MCF 10A (cell line): ENCODE measurements at regions not wholly inside any gene's neighbourhood (a gene's known extent, or its start where the extent isn't known, plus 50 kb on each side); places are given as distances from the start of the nearest gene placed in this dataset.
A peak's percentile ranks its signal among the peaks of the same experiment; 100 is the strongest.

Experiments used
- BruUV-seq: library from RNA; stranded (reverse); fragments of 400-500 nt; replicated peaks from 2 replicates; lab custom pipeline; 2021; lab: Mats Ljungman, UMichigan
- CTCF ChIA-PET: fragments of 300-600 bp; sonication (Branson Sonifier 250); formaldehyde crosslinking; extraction: SDS; loops from one replicate; lab custom pipeline; 2021; ENCODE audit warnings: antibody characterized with exemption, inconsistent platforms; lab: Yijun Ruan, JAX
- POLR2A ChIA-PET: fragments of 300-600, 350-650 bp; sonication (Branson Sonifier 250); formaldehyde crosslinking; extraction: SDS; loops from one replicate; lab custom pipeline; 2020; ENCODE audit warnings: antibody characterized with exemption, inconsistent platforms; lab: Yijun Ruan, JAX
- DNase-seq: peaks from one replicate; pipeline ENCODE4 v3.0.0-alpha.2; 2018; ENCODE audit not compliant: unreplicated experiment
- H3K27ac Mint-ChIP-seq: one replicate; pipeline ENCODE4 v1.8.0; 2022; ENCODE audit warnings: mild to moderate bottlenecking, low read depth, mixed read lengths; ENCODE audit not compliant: unreplicated experiment
- H3K27me3 Mint-ChIP-seq: one replicate; pipeline ENCODE4 v1.8.0; 2022; ENCODE audit warnings: mixed read lengths; ENCODE audit not compliant: insufficient read depth, unreplicated experiment
- H3K36me3 Mint-ChIP-seq: one replicate; pipeline ENCODE4 v1.8.0; 2022; ENCODE audit warnings: mild to moderate bottlenecking, moderate library complexity, mixed read lengths; ENCODE audit not compliant: insufficient read depth, unreplicated experiment
- H3K4me1 Mint-ChIP-seq: one replicate; pipeline ENCODE4 v1.8.0; 2022; ENCODE audit warnings: mixed read lengths; ENCODE audit not compliant: insufficient read depth, unreplicated experiment
- H3K4me3 Mint-ChIP-seq: one replicate; pipeline ENCODE4 v1.8.0; 2022; ENCODE audit warnings: mild to moderate bottlenecking, moderate library complexity, mixed read lengths; ENCODE audit not compliant: unreplicated experiment
- H3K9me3 Mint-ChIP-seq: one replicate; pipeline ENCODE4 v1.8.0; 2022; ENCODE audit warnings: mixed read lengths; ENCODE audit not compliant: unreplicated experiment
- intact Hi-C: fragments of 100-400 bp; cut with micrococcal nuclease; formaldehyde crosslinking; loops from 2 replicates; pipeline ENCODE4 v1.14.1; 2022
- TF ChIP-seq, protein P1 (sequence below): fragments of 200-600 bp; IDR thresholded peaks from one replicate; pipeline ENCODE4 v1.8.0; 2022; ENCODE audit warnings: antibody characterized with exemption, mild to moderate bottlenecking; ENCODE audit not compliant: unreplicated experiment

DNA sequence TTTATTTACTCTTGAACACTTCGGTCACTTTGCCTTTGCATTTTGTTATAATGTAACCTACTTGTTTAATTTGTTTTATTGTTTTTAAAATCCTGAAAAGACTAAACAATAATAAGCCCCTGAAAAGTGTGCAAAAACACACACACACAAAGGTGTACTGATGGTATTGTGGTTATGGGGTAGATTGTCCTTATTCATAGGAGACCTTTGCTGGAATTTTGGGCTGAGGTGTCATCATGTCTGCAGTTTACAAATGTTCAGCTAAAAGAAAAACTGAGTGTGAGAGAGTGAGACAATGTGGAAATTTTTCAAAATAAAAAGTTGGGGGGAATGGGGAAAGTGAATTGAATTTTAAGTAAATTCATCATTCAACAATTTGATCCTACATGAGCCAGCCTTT is 174.9 kb downstream of the QDPR start:
- no peak overlapping the region for H3K27ac Mint-ChIP-seq
- TF ChIP-seq, protein P1, sequence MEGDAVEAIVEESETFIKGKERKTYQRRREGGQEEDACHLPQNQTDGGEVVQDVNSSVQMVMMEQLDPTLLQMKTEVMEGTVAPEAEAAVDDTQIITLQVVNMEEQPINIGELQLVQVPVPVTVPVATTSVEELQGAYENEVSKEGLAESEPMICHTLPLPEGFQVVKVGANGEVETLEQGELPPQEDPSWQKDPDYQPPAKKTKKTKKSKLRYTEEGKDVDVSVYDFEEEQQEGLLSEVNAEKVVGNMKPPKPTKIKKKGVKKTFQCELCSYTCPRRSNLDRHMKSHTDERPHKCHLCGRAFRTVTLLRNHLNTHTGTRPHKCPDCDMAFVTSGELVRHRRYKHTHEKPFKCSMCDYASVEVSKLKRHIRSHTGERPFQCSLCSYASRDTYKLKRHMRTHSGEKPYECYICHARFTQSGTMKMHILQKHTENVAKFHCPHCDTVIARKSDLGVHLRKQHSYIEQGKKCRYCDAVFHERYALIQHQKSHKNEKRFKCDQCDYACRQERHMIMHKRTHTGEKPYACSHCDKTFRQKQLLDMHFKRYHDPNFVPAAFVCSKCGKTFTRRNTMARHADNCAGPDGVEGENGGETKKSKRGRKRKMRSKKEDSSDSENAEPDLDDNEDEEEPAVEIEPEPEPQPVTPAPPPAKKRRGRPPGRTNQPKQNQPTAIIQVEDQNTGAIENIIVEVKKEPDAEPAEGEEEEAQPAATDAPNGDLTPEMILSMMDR = no peak
- POLR2A ChIA-PET = no interaction called here
- H3K4me3 Mint-ChIP-seq = no peak overlapping the region
- peaks cover 6% of the 10 kb centered on the region for H3K36me3 Mint-ChIP-seq
- no peaks in the 10 kb centered on the region for H3K9me3 Mint-ChIP-seq
- peaks cover 15% of the 10 kb centered on the region for H3K4me1 Mint-ChIP-seq
- peaks cover 11% of the 10 kb centered on the region for H3K27me3 Mint-ChIP-seq
- BruUV-seq = no TSS peak
- CTCF ChIA-PET = interaction anchor here (1.6 kb wide), 1 partner anchor 11 kb away, joined by 7 read pairs; no protein-coding TSS in a partner anchor
- DNase-seq = no peak
- intact Hi-C loops = no loop called here

DNA sequence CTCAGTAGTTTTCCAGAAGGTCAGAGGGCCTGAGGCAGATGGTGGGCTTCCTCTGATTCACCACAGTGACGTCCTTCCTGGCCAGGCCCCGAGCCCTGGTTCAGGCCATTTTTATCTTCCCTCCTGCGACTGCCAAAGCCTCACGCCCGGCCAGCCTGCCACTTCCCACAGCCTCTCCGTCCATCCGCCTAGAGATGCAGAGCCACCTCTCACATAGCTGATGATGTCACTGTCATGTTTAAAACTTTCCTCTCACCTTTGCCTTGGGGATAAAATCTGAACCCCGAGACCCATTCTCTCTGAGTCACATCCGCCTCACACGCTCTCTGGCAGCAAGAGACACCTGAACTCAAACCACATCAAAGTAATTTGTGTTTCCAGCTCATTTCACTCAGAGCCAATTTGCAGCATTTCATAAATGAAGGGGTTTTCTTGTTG is 175.3 kb downstream of the QDPR start:
- Mint-ChIP-seq H3K9me3 (no peaks in the 10 kb centered on the region), H3K27ac (no peak overlapping the region), H3K36me3 (peaks cover 6% of the 10 kb centered on the region), H3K27me3 (peaks cover 11% of the 10 kb centered on the region), H3K4me1 (peaks cover 15% of the 10 kb centered on the region), H3K4me3 (no peak overlapping the region)
- intact Hi-C loops = no loop called here
- peak; percentile 87 for DNase-seq
- ChIA-PET POLR2A (no interaction called here), CTCF (interaction anchor here (0.6 to 1.6 kb wide), 2 partner anchors 11 to 12 kb away, joined by 4 to 7 read pairs; no protein-coding TSS in a partner anchor)
- no TSS peak for BruUV-seq
- TF ChIP-seq, protein P1 = no peak

DNA sequence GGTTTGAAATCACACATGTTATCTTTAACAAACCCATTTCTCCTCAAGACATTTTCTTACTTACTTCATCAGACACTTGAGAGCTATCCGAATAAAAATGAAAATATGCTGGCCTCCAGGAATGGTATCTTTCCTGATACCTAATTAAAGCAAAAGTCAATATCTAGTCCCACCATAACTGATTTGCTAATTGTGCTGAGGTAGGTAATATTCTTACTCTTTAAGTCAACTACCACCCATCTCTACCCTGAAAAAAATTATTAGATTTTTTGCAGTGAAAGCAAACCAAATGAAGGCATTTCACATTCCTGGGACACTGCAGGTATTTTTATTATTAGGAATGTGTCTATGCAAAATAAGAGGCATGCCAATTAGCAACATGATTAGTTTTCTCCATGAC is 175.8 kb downstream of the QDPR start:
- BruUV-seq = no TSS peak
- no peak for DNase-seq
- Mint-ChIP-seq H3K27ac (no peak overlapping the region), H3K4me3 (no peak overlapping the region), H3K9me3 (no peaks in the 10 kb centered on the region), H3K27me3 (peaks cover 11% of the 10 kb centered on the region), H3K36me3 (peaks cover 6% of the 10 kb centered on the region), H3K4me1 (peaks cover 15% of the 10 kb centered on the region)
- TF ChIP-seq, protein P1 = no peak
- ChIA-PET POLR2A (no interaction called here), CTCF (interaction anchor here (0.6 to 0.9 kb wide), 2 partner anchors 11 to 684 kb away, joined by 4 to 6 read pairs; no protein-coding TSS in a partner anchor)
- intact Hi-C loops = no loop called here

DNA sequence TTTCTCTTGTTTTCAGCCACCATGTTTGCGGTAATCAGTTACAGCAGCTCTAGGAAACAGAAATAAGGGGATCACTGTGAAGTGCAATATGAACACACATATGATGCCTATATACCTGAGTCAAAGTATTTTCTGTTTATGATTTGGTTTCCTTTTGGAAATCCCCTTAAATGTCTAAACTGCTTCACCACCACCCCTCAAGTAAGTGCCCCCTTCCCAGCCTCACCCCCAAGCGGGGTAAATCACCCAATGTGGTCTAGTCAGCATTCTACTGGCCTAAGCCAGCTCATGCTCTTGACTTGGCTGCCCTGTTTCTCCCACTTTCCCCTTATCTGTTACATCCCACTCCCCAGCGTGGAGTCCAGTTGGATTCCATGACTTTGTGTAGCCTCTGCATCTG is 176.5 kb downstream of the QDPR start:
- peaks cover 11% of the 10 kb centered on the region for H3K27me3 Mint-ChIP-seq
- ChIA-PET POLR2A (no interaction called here), CTCF (interaction anchor here (0.7 to 1.0 kb wide), 4 partner anchors 11 to 683 kb away, joined by 3 to 6 read pairs (median 3); no protein-coding TSS in a partner anchor)
- TF ChIP-seq, protein P1 = no peak
- DNase-seq = no peak
- H3K9me3 Mint-ChIP-seq = no peaks in the 10 kb centered on the region
- H3K36me3 Mint-ChIP-seq = peaks cover 6% of the 10 kb centered on the region
- no peak overlapping the region for H3K4me3 Mint-ChIP-seq
- intact Hi-C loops = no loop called here
- no TSS peak for BruUV-seq
- H3K27ac Mint-ChIP-seq = no peak overlapping the region
- peaks cover 15% of the 10 kb centered on the region for H3K4me1 Mint-ChIP-seq
